ENCODE measurements at regions not wholly inside any gene's neighbourhood (a gene's known extent, or its start where the extent isn't known, plus 50 kb on each side); places are given as distances from the start of the nearest gene placed in this dataset.

DNA sequence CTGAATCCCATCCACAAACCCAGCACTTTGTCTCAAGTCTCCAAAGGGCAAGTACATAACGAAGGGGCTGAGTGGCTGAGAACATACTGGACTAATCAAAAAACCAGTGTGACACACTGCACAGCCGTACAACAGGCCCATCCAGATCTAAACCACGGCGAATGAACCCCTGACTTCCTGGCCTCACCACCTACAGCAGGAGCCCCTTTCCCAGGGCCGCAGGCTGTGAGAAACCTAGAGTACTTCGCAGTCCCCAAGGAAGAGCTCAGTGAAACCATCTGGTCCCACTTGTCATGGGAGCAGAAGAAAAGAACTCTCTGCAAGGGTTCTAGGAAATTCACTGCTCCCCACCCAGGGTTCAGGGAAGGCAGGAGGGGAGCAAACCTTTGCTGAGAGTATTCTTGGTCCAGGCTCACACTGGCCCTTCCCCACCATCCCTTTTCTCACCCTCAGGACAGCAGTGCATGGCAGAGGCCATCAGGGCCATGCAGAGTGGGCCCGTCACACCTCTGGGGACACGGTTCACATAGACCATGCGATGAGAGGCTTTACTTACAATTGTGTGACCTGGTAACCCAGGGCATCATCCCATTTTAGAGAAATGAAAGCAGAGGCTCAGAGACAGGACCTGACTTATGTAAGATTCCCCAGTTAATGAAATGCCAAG lies 192.8 kb downstream of the BCL11B start:
- TF ChIP-seq, protein P1, sequence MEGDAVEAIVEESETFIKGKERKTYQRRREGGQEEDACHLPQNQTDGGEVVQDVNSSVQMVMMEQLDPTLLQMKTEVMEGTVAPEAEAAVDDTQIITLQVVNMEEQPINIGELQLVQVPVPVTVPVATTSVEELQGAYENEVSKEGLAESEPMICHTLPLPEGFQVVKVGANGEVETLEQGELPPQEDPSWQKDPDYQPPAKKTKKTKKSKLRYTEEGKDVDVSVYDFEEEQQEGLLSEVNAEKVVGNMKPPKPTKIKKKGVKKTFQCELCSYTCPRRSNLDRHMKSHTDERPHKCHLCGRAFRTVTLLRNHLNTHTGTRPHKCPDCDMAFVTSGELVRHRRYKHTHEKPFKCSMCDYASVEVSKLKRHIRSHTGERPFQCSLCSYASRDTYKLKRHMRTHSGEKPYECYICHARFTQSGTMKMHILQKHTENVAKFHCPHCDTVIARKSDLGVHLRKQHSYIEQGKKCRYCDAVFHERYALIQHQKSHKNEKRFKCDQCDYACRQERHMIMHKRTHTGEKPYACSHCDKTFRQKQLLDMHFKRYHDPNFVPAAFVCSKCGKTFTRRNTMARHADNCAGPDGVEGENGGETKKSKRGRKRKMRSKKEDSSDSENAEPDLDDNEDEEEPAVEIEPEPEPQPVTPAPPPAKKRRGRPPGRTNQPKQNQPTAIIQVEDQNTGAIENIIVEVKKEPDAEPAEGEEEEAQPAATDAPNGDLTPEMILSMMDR (IDR thresholded peaks at IDR 0.05; ENCODE audit: low read depth, low read length) = no peak
- Histone ChIP-seq H3K9me3 (ENCODE audit: severe bottlenecking) (no peaks in the 10 kb centered on the region), H3K4me3 (ENCODE audit: low read depth, low read length) (no peak overlapping the region), H3K36me3 (no peaks in the 10 kb centered on the region), H3K27me3 (ENCODE audit: insufficient read depth, low read depth, severe bottlenecking) (peaks cover 87% of the 10 kb centered on the region), H3K27ac (no peak overlapping the region)
- DNase-seq = no peak

DNA sequence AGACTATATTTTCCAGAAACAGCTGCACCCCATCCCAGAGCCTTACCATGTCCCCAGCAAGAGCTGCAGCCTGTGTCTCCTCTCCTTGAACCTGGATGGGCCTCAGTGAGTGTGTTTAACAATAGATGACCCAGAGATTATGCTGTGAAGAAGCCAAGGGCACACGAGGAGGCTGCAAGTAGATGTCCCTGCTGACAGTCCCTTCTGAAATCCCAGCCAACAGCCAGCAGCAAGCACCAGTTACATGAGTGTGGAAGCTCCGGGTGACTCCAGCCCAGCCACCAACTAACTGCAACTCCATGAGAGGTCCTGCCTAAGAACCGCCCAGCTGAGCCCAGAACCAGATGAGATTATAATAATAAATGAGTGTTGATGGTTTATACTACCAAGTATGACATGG lies 191.7 kb downstream of the BCL11B start:
- no peak for DNase-seq
- TF ChIP-seq, protein P1 (IDR thresholded peaks at IDR 0.05; ENCODE audit: low read depth, low read length) = no peak
- no peaks in the 10 kb centered on the region for H3K9me3 ChIP-seq (ENCODE audit: severe bottlenecking)
- peaks cover 87% of the 10 kb centered on the region for H3K27me3 ChIP-seq (ENCODE audit: insufficient read depth, low read depth, severe bottlenecking)
- H3K36me3 ChIP-seq = no peaks in the 10 kb centered on the region
- no peak overlapping the region for H3K27ac ChIP-seq
- H3K4me3 ChIP-seq (ENCODE audit: low read depth, low read length) = no peak overlapping the region

DNA sequence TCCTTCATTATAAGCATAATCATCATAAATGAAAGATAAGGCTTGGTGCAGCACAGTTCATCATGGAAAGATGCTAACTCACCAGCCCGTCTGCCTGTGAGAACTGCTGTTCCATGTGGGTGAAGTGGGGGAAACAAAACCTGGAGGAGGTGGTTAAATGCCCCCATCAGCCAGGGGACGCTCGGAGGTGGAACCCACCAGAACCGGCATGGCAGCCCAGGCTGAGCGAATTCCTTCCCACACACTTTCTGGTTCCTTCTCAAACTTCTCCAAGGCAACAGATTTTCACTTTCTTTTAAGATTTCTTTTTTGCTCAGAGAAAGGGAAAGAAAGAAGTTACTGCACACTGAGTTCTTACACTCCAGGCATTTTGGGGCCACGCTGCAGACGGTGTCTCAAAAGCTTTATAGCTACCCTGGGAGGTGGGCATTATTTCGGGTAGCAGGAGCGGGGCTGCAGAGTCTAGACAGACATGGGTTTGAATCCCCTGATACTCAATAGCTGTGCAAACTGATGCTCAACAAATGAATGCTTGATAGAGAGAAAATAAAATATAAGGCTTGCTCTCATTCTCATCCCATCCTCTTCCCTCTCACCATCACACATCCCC lies 190.7 kb downstream of the BCL11B start:
- TF ChIP-seq, protein P1 (IDR thresholded peaks at IDR 0.05; ENCODE audit: low read depth, low read length) = no peak
- no peak for DNase-seq
- Histone ChIP-seq H3K27me3 (ENCODE audit: insufficient read depth, low read depth, severe bottlenecking) (peaks cover 87% of the 10 kb centered on the region), H3K36me3 (no peaks in the 10 kb centered on the region), H3K27ac (no peak overlapping the region), H3K9me3 (ENCODE audit: severe bottlenecking) (no peaks in the 10 kb centered on the region), H3K4me3 (ENCODE audit: low read depth, low read length) (no peak overlapping the region)

DNA sequence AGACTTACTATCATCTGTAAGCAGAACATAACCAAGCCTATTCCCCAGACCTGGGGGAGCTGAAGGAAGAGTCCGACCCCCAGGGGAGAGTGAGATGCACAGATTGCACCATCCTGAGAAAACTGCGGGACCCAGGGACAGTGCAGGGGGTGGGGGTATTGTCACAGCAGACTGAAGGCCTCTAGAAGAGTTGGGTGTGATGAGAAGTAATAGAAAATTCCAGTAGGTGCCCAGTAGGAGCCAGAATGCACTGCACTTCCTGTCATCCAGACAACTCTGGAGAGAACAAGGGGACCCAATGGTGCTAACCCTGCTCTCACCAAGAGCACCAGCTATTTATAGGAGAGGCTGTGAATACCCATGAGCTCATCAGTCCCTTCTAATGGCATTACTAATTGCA lies 190.1 kb downstream of the BCL11B start:
- TF ChIP-seq, protein P1 (IDR thresholded peaks at IDR 0.05; ENCODE audit: low read depth, low read length) = no peak
- Histone ChIP-seq H3K9me3 (ENCODE audit: severe bottlenecking) (no peaks in the 10 kb centered on the region), H3K36me3 (no peaks in the 10 kb centered on the region), H3K4me3 (ENCODE audit: low read depth, low read length) (no peak overlapping the region), H3K27me3 (ENCODE audit: insufficient read depth, low read depth, severe bottlenecking) (peaks cover 84% of the 10 kb centered on the region), H3K27ac (no peak overlapping the region)
- no peak for DNase-seq

DNA sequence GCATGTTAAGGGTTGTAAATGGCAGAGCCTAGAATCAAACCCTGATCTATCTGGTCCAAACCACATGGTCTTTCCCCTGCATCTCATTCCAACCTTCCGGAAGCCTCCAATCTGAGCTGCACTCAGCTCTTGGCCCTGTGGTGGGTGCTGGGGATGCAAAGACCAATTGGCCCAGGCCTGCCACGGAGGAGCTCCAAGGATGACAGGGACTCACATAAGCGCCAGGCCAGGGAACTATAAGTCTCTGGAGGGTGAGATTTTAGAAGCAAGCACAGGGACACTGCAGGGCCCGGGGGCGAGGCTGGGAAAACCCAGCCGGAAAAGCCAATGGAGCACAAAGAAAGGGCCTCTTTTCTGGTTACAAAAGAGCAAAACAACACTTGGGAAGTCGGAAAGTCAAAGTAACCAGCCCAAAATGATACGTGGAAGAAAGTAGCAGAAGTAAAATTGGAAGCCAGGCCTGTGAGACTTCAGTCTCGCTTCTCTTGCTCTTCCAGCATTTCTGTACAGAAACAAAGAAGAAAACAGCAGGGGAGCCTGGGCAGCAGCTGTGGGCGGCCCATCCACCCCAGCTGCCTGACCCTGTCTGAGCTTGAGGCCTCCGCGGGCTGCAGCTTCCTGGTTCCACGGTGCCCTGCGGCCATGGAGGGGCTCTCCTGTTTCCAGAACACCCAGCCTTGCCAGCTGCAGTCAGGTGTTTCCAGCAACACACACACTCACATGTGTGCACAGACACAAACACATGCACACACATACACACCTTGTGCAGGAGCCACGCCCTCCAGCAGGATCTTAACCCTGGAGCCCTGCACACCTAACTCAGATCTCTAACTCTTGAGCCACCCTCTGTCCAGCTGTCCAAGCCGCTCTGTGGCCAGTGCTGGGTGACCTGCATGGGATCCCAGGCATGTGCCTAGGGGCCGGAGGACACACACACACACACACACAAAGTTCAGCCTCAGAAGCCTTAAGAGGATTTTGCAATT lies 178.2 kb downstream of the BCL11B start:
- no peak for DNase-seq
- TF ChIP-seq, protein P1 (IDR thresholded peaks at IDR 0.05; ENCODE audit: low read depth, low read length) = no peak
- no peaks in the 10 kb centered on the region for H3K9me3 ChIP-seq (ENCODE audit: severe bottlenecking)

More for the DNA sequence above, 178.2 kb downstream of the BCL11B start:
- H3K4me3 ChIP-seq (ENCODE audit: low read depth, low read length) = no peak overlapping the region
- H3K27me3 ChIP-seq (ENCODE audit: insufficient read depth, low read depth, severe bottlenecking) = peaks cover 73% of the 10 kb centered on the region
- H3K27ac ChIP-seq = no peak overlapping the region
- H3K36me3 ChIP-seq = no peaks in the 10 kb centered on the region
